A549 (cell line): ENCODE measurements at regions not wholly inside any gene's neighbourhood (a gene's known extent, or its start where the extent isn't known, plus 50 kb on each side); places are given as distances from the start of the nearest gene placed in this dataset.
A peak's percentile ranks its signal among the peaks of the same experiment; 100 is the strongest.

Experiments used
- ATAC-seq, 2 experiments: fragments of 200-7000 bp in 1 of 2; fragments of >200 bp in 1 of 2; cut with Nextera tagmentation in 1 of 2; cut with Tn5 transposase in 1 of 2; 3 replicates each; pipeline versions ENCODE4 v1.8.0 to v1.9.1; 2018 to 2020; ENCODE audit warnings: mild to moderate bottlenecking in 1 of 2, moderate library complexity in 1 of 2
- CTCF ChIA-PET: fragments of 300-600 bp; sonication (Branson Sonifier 250); formaldehyde crosslinking; extraction: SDS; loops from one replicate; lab custom pipeline; 2021; ENCODE audit warnings: antibody characterized with exemption, inconsistent platforms; lab: Yijun Ruan, JAX
- POLR2A ChIA-PET: fragments of 350-600 bp; formaldehyde crosslinking; extraction: SDS; loops from one replicate; lab custom pipeline; 2021; ENCODE audit warnings: antibody characterized with exemption, inconsistent platforms; lab: Yijun Ruan, JAX
- DNase-seq, 2 experiments: peaks; one replicate each; pipeline versions ENCODE4 v3.0.0 to v3.0.0-alpha.2; 2011 to 2016; ENCODE audit warnings: low read depth in 1 of 2, low spot score in 1 of 2
- FAIRE-seq: peaks from 2 replicates; lab custom pipeline; 2011; peaks lifted over from hg19 to GRCh38; lab: Jason Lieb, UNC
- H3K27ac ChIP-seq, 2 experiments: fragments of >200 bp; sonication (Bioruptor Twin); formaldehyde crosslinking; 3 replicates each; pipeline ENCODE4 v1.5.1; 2016 to 2017
- H3K4me1 ChIP-seq: fragments of >200 bp; sonication (Bioruptor Twin); formaldehyde crosslinking; 3 replicates; pipeline ENCODE4 v1.6.1; 2016
- H3K4me2 ChIP-seq: fragments of >200 bp; sonication (Bioruptor Twin); formaldehyde crosslinking; 3 replicates; pipeline ENCODE4 v1.6.1; 2016
- H3K4me3 ChIP-seq: fragments of >200 bp; sonication (Bioruptor Twin); formaldehyde crosslinking; 3 replicates; pipeline ENCODE4 v1.5.1; 2016
- H3K9me3 ChIP-seq: fragments of >200 bp; sonication (Bioruptor Twin); formaldehyde crosslinking; 3 replicates; pipeline ENCODE4 v1.6.1; 2016
- ATOH8 ChIP-seq: fragments of 250-450 bp; sonication (Bioruptor Pico); IDR thresholded peaks from 2 replicates; pipeline ENCODE4 v1.5.0; 2020; ENCODE audit warnings: low read depth, mild to moderate bottlenecking, moderate library complexity
- CBX2 ChIP-seq: fragments of 200-600 bp; sonication (generic); IDR thresholded peaks from 2 replicates; pipeline ENCODE4 v1.6.1; 2016; ENCODE audit warnings: low read depth, mild to moderate bottlenecking, borderline replicate concordance
- CBX8 ChIP-seq: fragments of 200-600 bp; sonication (generic); IDR thresholded peaks from 2 replicates; pipeline ENCODE4 v1.6.1; 2016
- CHD2 ChIP-seq: fragments of 150-350 bp; IDR thresholded peaks from 2 replicates; pipeline ENCODE4 v1.6.1; 2014; ENCODE audit warnings: low read length; ENCODE audit not compliant: partially characterized antibody
- CHD4 ChIP-seq: fragments of 200-600 bp; sonication (generic); IDR thresholded peaks from 2 replicates; pipeline ENCODE4 v1.6.1; 2016; ENCODE audit warnings: antibody characterized with exemption, mild to moderate bottlenecking, borderline replicate concordance
- E2F6 ChIP-seq: IDR thresholded peaks from 2 replicates; pipeline ENCODE4 v1.6.1; 2012; ENCODE audit warnings: low read depth, borderline replicate concordance
- EHF ChIP-seq: fragments of 250-450 bp; sonication (Bioruptor Pico); IDR thresholded peaks from 2 replicates; pipeline ENCODE4 v1.5.0; 2020; ENCODE audit warnings: mild to moderate bottlenecking
- EHMT2 ChIP-seq: fragments of 200-600 bp; sonication (generic); IDR thresholded peaks from 2 replicates; pipeline ENCODE4 v1.6.1; 2016; ENCODE audit warnings: antibody characterized with exemption, low read depth, mild to moderate bottlenecking, moderate library complexity
- ELK1 ChIP-seq: fragments of 150-350 bp; IDR thresholded peaks from 2 replicates; pipeline ENCODE4 v1.6.1; 2014; ENCODE audit warnings: low read depth, mild to moderate bottlenecking, low read length
- GATA3 ChIP-seq: IDR thresholded peaks from 2 replicates; pipeline ENCODE4 v1.6.1; 2012; ENCODE audit warnings: borderline replicate concordance
- HDAC2 ChIP-seq: fragments of 200-600 bp; sonication (generic); IDR thresholded peaks from 2 replicates; pipeline ENCODE4 v1.6.1; 2016
- HEYL ChIP-seq: fragments of 250-450 bp; sonication (Bioruptor Pico); IDR thresholded peaks from 2 replicates; pipeline ENCODE4 v1.8.0; 2021; ENCODE audit warnings: mild to moderate bottlenecking, moderate library complexity
- HMGXB4 ChIP-seq: fragments of 250-450 bp; sonication (Bioruptor Pico); IDR thresholded peaks from 2 replicates; pipeline ENCODE4 v1.5.0; 2021; ENCODE audit warnings: mild to moderate bottlenecking, moderate library complexity, borderline replicate concordance
- HOXB13 ChIP-seq: fragments of 250-450 bp; sonication (Bioruptor Pico); IDR thresholded peaks from 2 replicates; pipeline ENCODE4 v1.5.0; 2020; ENCODE audit warnings: low read depth, mild to moderate bottlenecking, moderate library complexity
- HOXB5 ChIP-seq: fragments of 250-450 bp; sonication (Bioruptor Pico); IDR thresholded peaks from 2 replicates; pipeline ENCODE4 v1.5.0; 2020; ENCODE audit warnings: mild to moderate bottlenecking, moderate library complexity
- JUN ChIP-seq, 2 experiments: fragments of >200 bp; sonication (Bioruptor Twin); formaldehyde crosslinking; IDR thresholded peaks; 2 replicates in 1 of 2; 3 replicates in 1 of 2; pipeline ENCODE4 v1.6.1; 2016 to 2017
- JUNB ChIP-seq: fragments of >200 bp; sonication (Bioruptor Twin); formaldehyde crosslinking; IDR thresholded peaks from 2 replicates; pipeline ENCODE4 v1.6.1; 2016
- KDM1A ChIP-seq: fragments of 200-600 bp; sonication (generic); IDR thresholded peaks from 2 replicates; pipeline ENCODE4 v1.6.1; 2016; ENCODE audit warnings: low read depth, mild to moderate bottlenecking
- NPAS2 ChIP-seq: fragments of 250-450 bp; sonication (Bioruptor Pico); IDR thresholded peaks from 2 replicates; pipeline ENCODE4 v1.8.0; 2022; ENCODE audit warnings: mild to moderate bottlenecking, moderate library complexity, borderline replicate concordance
- PBX3 ChIP-seq: IDR thresholded peaks from 2 replicates; pipeline ENCODE4 v1.6.1; 2012
- POLR2A ChIP-seq: IDR thresholded peaks from 2 replicates; pipeline ENCODE4 v1.6.1; 2012; ENCODE audit warnings: mild to moderate bottlenecking, low read length
- RARB ChIP-seq: fragments of 250-450 bp; sonication (Bioruptor Pico); IDR thresholded peaks from 2 replicates; pipeline ENCODE4 v1.8.0; 2021; ENCODE audit warnings: mild to moderate bottlenecking, moderate library complexity
- REST ChIP-seq: fragments of 200-600 bp; sonication (generic); IDR thresholded peaks from 2 replicates; pipeline ENCODE4 v1.6.1; 2016; ENCODE audit warnings: antibody characterized with exemption, mild to moderate bottlenecking, moderate library complexity
- RFX5 ChIP-seq: fragments of 450-650 bp; IDR thresholded peaks from 2 replicates; pipeline ENCODE4 v1.7.1; 2014; ENCODE audit warnings: antibody characterized with exemption, mild to moderate bottlenecking, moderate library complexity
- RNF2 ChIP-seq: fragments of 200-600 bp; sonication (generic); IDR thresholded peaks from 2 replicates; pipeline ENCODE4 v1.6.1; 2016; ENCODE audit warnings: low read depth, mild to moderate bottlenecking, antibody characterized with exemption, moderate library complexity, borderline replicate concordance
- USF2 ChIP-seq: fragments of 450-650 bp; IDR thresholded peaks from 2 replicates; pipeline ENCODE4 v1.6.1; 2014; ENCODE audit warnings: antibody characterized with exemption
- ZC3H11A ChIP-seq: fragments of 450-650 bp; IDR thresholded peaks from 2 replicates; pipeline ENCODE4 v1.6.1; 2014; ENCODE audit warnings: antibody characterized with exemption, mild to moderate bottlenecking
- ZSCAN20 ChIP-seq: fragments of 250-450 bp; sonication (Bioruptor Pico); IDR thresholded peaks from 2 replicates; pipeline ENCODE4 v1.8.0; 2022; ENCODE audit warnings: mild to moderate bottlenecking, moderate library complexity
- WGBS: methylation state at CpG from one replicate; pipeline ENCODE4 v1.1.6; 2017; ENCODE audit errors: missing lambda C conversion rate; 5-methylcytosine and 5-hydroxymethylcytosine counted together

- 86% methylated on average over 10 of the region's 10 CpGs for WGBS
- H3K9me3 ChIP-seq: no peaks in the 10 kb centered on the region
- DNase-seq (no peak), FAIRE-seq (no peak), ATAC-seq (no peak)
- H3K4me3 ChIP-seq: no peak overlapping the region
- ChIA-PET CTCF (no interaction called here), POLR2A (no interaction called here)
- TF ChIP-seq JUN (IDR thresholded peaks at IDR 0.05) (no peak), NPAS2 (no peak), HOXB5 (CRISPR knock-in tag) (no peak), CHD2 (no peak), EHMT2 (no peak), POLR2A (no peak), REST (no peak), EHF (CRISPR knock-in tag) (no peak), RNF2 (no peak), ATOH8 (CRISPR knock-in tag) (no peak), GATA3 (no peak), RFX5 (no peak), PBX3 (no peak), HEYL (CRISPR knock-in tag) (no peak), RARB (CRISPR knock-in tag) (no peak), CBX2 (no peak), HOXB13 (CRISPR knock-in tag) (no peak)
- H3K4me2 ChIP-seq: no peak overlapping the region
- H3K4me1 ChIP-seq: no peaks in the 10 kb centered on the region
- H3K27ac ChIP-seq: no peak overlapping the region
Measured at GRCh38 chr1:112852276-112852675, 103.7 kb downstream of the SLC16A1 start.

GRCh38 chr1:112850034-112850757 is 105.8 kb downstream of the SLC16A1 start:
- POLR2A ChIA-PET: no interaction called here
- peak overlapping the region; percentile 55 to 79; a peak in 5 of 6 replicates for H3K27ac ChIP-seq
- TF ChIP-seq ZC3H11A (no peak), E2F6 (no peak), HMGXB4 (no peak), ZSCAN20 (no peak), USF2 (no peak), CBX8 (no peak), HEYL (CRISPR knock-in tag) (no peak), EHMT2 (no peak), CHD4 (no peak), HDAC2 (no peak), KDM1A (no peak), ELK1 (no peak), JUNB (no peak)

More at GRCh38 chr1:112850034-112850757, 105.8 kb downstream of the SLC16A1 start:
- no peaks in the 10 kb centered on the region for H3K4me1 ChIP-seq
- peak; percentile 44 to 64; a peak in 5 of 6 replicates for ATAC-seq
- CTCF ChIA-PET: no interaction called here
- H3K4me2 ChIP-seq: peak overlapping the region; percentile 82
- peak overlapping the region; percentile 47 for H3K4me3 ChIP-seq
- WGBS: 78% methylated on average over 36 of the region's 40 CpGs
- no peaks in the 10 kb centered on the region for H3K9me3 ChIP-seq
- no peak for FAIRE-seq
- no peak for DNase-seq
